ENCODE measurements at regions not wholly inside any gene's neighbourhood (a gene's known extent, or its start where the extent isn't known, plus 50 kb on each side); places are given as distances from the start of the nearest gene placed in this dataset.

- TF ChIP-seq CTCF (IDR thresholded peaks at IDR 0.05; ENCODE audit: extremely low read depth in 1 of 2, insufficient read depth in 1 of 2, low read depth in 1 of 2, low read length in 2 of 2), result no peak
- TF ChIP-seq EZH2 (IDR thresholded peaks at IDR 0.05; ENCODE audit: borderline replicate concordance, low read depth, low read length, severe bottlenecking), result no peak
- no peak for TF ChIP-seq MYC (IDR thresholded peaks at IDR 0.05; ENCODE audit: low read depth, low read length)
- TF ChIP-seq POLR2A (IDR thresholded peaks at IDR 0.05; ENCODE audit: low read depth, low read length), result no peak
- no peak for TF ChIP-seq POLR2AphosphoS5 (IDR thresholded peaks at IDR 0.05; ENCODE audit: insufficient read depth, low read depth, low read length)
- no peak for TF ChIP-seq JUN (IDR thresholded peaks at IDR 0.05; ENCODE audit: borderline replicate concordance, insufficient read depth, insufficient read length, low read depth)
Measured at GRCh38 chr1:34488080-34488708, 266.7 kb upstream of the GJB5 start.

Measured in endothelial cell of umbilical vein (primary cell).